SK-N-SH (cell line): ENCODE measurements at regions not wholly inside any gene's neighbourhood (a gene's known extent, or its start where the extent isn't known, plus 50 kb on each side); places are given as distances from the start of the nearest gene placed in this dataset.

Experiments
- CTCF ChIA-PET: fragments of 300-600, 350-600 bp; formaldehyde crosslinking; extraction: SDS; loops from one replicate; lab custom pipeline; 2021; lab: Yijun Ruan, JAX
- POLR2A ChIA-PET: fragments of 350-600 bp; sonication (Branson Sonifier 250); formaldehyde crosslinking; extraction: SDS; loops from one replicate; lab custom pipeline; 2020; ENCODE audit warnings: antibody characterized with exemption, inconsistent platforms; lab: Yijun Ruan, JAX
- DNase-seq: peaks from one replicate; pipeline ENCODE4 v3.0.0; 2012
- H2AFZ ChIP-seq: fragments of 200-600 bp; sonication (generic); 2 replicates; pipeline ENCODE4 v1.8.1; 2016; ENCODE audit warnings: antibody characterized with exemption, mild to moderate bottlenecking, low read depth
- H3F3A ChIP-seq: fragments of 200-600 bp; sonication (generic); replicated peaks from 2 replicates; pipeline ENCODE3; 2016; ENCODE audit warnings: antibody characterized with exemption, mild to moderate bottlenecking; ENCODE audit not compliant: insufficient read depth
- H3K27ac ChIP-seq, 2 experiments: fragments of 200-500 bp in 1 of 2; fragments of 200-600 bp in 1 of 2; sonication (Bioruptor generic) in 1 of 2; sonication (generic), shearing (Covaris generic) in 1 of 2; 2 replicates each; pipeline versions ENCODE4 v1.5.1 to v1.6.1; 2014 to 2016; ENCODE audit warnings: low read depth in 2 of 2, inconsistent platforms in 1 of 2, low read length in 1 of 2, mild to moderate bottlenecking in 1 of 2, mixed read lengths in 1 of 2
- H3K27me3 ChIP-seq: fragments of 200-600 bp; sonication (generic), shearing (Covaris generic); 2 replicates; pipeline ENCODE4 v1.6.1; 2016; ENCODE audit warnings: mixed run types; ENCODE audit not compliant: insufficient read depth
- H3K36me3 ChIP-seq, 2 experiments: fragments of 200-500 bp in 1 of 2; fragments of 200-600 bp in 1 of 2; sonication (Bioruptor generic) in 1 of 2; sonication (generic) in 1 of 2; replicated peaks in 1 of 2; 2 replicates each; pipeline versions ENCODE3 to v1.5.1; 2014 to 2016; ENCODE audit warnings: low read length in 1 of 2, mild to moderate bottlenecking in 1 of 2; ENCODE audit not compliant: insufficient read depth in 2 of 2, control insufficient read depth in 1 of 2
- H3K4me1 ChIP-seq, 2 experiments: fragments of 200-500 bp in 1 of 2; fragments of 200-600 bp in 1 of 2; sonication (Bioruptor generic) in 1 of 2; sonication (generic), shearing (Covaris generic) in 1 of 2; 2 replicates each; pipeline versions ENCODE4 v1.5.1 to v1.6.1; 2014 to 2016; ENCODE audit warnings: low read depth in 1 of 2, low read length in 1 of 2, mixed run types in 1 of 2; ENCODE audit not compliant: insufficient read depth in 2 of 2, control insufficient read depth in 1 of 2
- H3K4me2 ChIP-seq: fragments of 200-600 bp; sonication (generic), shearing (Covaris generic); 2 replicates; pipeline ENCODE4 v1.6.1; 2017; ENCODE audit warnings: mixed run types
- H3K4me3 ChIP-seq, 2 experiments: fragments of 200-500 bp in 1 of 2; fragments of 200-600 bp in 1 of 2; sonication (Bioruptor generic) in 1 of 2; sonication (generic), shearing (Covaris generic) in 1 of 2; 2 replicates each; pipeline versions ENCODE4 v1.5.1 to v1.8.1; 2014 to 2016; ENCODE audit warnings: low read depth in 2 of 2, inconsistent platforms in 1 of 2, low read length in 1 of 2, mild to moderate bottlenecking in 1 of 2, mixed read lengths in 1 of 2, moderate library complexity in 1 of 2
- H3K79me2 ChIP-seq: fragments of 200-600 bp; sonication (generic); 2 replicates; pipeline ENCODE4 v1.8.1; 2017; ENCODE audit warnings: mild to moderate bottlenecking; ENCODE audit not compliant: insufficient read depth
- H3K9ac ChIP-seq: fragments of 200-600 bp; sonication (generic); 2 replicates; pipeline ENCODE4 v1.6.1; 2017; ENCODE audit warnings: mixed run types
- H3K9me2 ChIP-seq: fragments of 200-600 bp; sonication (generic); 2 replicates; pipeline ENCODE4 v1.6.1; 2017; ENCODE audit warnings: mixed run types
- H3K9me3 ChIP-seq: fragments of 200-600 bp; sonication (generic); 2 replicates; pipeline ENCODE4 v1.6.1; 2017; ENCODE audit warnings: mixed run types, mild to moderate bottlenecking, moderate library complexity
- H4K20me1 ChIP-seq: fragments of 200-600 bp; sonication (generic); 2 replicates; pipeline ENCODE4 v1.6.1; 2017; ENCODE audit warnings: mild to moderate bottlenecking, mixed run types; ENCODE audit not compliant: insufficient read depth
- ELF1 ChIP-seq: IDR thresholded peaks from 2 replicates; pipeline ENCODE4 v1.4.0; 2012
- FOSL2 ChIP-seq: IDR thresholded peaks from 2 replicates; pipeline ENCODE4 v1.4.0; 2012; ENCODE audit warnings: low read depth, mild to moderate bottlenecking, moderate library complexity, borderline replicate concordance
- FOXJ3 ChIP-seq: sonication (generic); formaldehyde crosslinking; IDR thresholded peaks from 2 replicates; pipeline ENCODE4 v1.5.1; 2020; ENCODE audit warnings: mild to moderate bottlenecking, missing genetic modification reagents
- FOXM1 ChIP-seq: IDR thresholded peaks from 2 replicates; pipeline ENCODE4 v1.4.0; 2012; ENCODE audit warnings: low read depth, mild to moderate bottlenecking
- GABPA ChIP-seq: IDR thresholded peaks from 2 replicates; pipeline ENCODE4 v1.4.0; 2012; ENCODE audit warnings: low read depth, mild to moderate bottlenecking
- GATA2 ChIP-seq: sonication (generic); formaldehyde crosslinking; IDR thresholded peaks from 2 replicates; pipeline ENCODE4 v1.5.0; 2020; ENCODE audit warnings: mild to moderate bottlenecking, missing genetic modification reagents
- IRF3 ChIP-seq: fragments of 150-350 bp; IDR thresholded peaks from 2 replicates; pipeline ENCODE4 v1.6.1; 2016; ENCODE audit warnings: mild to moderate bottlenecking, low read depth, low read length
- MEF2A ChIP-seq: IDR thresholded peaks from 2 replicates; pipeline ENCODE4 v1.4.0; 2012; ENCODE audit warnings: low read depth, borderline replicate concordance
- MXI1 ChIP-seq: IDR thresholded peaks from 2 replicates; pipeline ENCODE4 v1.6.1; 2012; ENCODE audit warnings: mild to moderate bottlenecking, low read depth, low read length, improper control_type of control experiment
- NRF1 ChIP-seq: IDR thresholded peaks from 2 replicates; pipeline ENCODE4 v1.6.1; 2012; ENCODE audit warnings: low read depth, mild to moderate bottlenecking, low read length
- RAD21 ChIP-seq: IDR thresholded peaks from 2 replicates; pipeline ENCODE4 v1.6.1; 2012; ENCODE audit warnings: mild to moderate bottlenecking, low read length
- RCOR1 ChIP-seq: fragments of 150-350 bp; IDR thresholded peaks from 2 replicates; pipeline ENCODE4 v1.6.1; 2017; ENCODE audit warnings: antibody characterized with exemption, low read length
- REST ChIP-seq: IDR thresholded peaks from 2 replicates; pipeline ENCODE4 v1.6.1; 2012; ENCODE audit warnings: mild to moderate bottlenecking, low read depth, low read length, moderate library complexity
- RFX5 ChIP-seq: IDR thresholded peaks from 2 replicates; pipeline ENCODE4 v1.6.1; 2012; ENCODE audit warnings: mild to moderate bottlenecking, improper control_type of control experiment, low read length
- RXRA ChIP-seq: IDR thresholded peaks from 2 replicates; pipeline ENCODE4 v1.4.0; 2012; ENCODE audit warnings: low read depth, mild to moderate bottlenecking, borderline replicate concordance
- TAF1 ChIP-seq: IDR thresholded peaks from 2 replicates; pipeline ENCODE4 v1.6.1; 2012; ENCODE audit warnings: low read depth, mild to moderate bottlenecking, low read length, moderate library complexity, borderline replicate concordance
- TCF12 ChIP-seq: IDR thresholded peaks from 2 replicates; pipeline ENCODE4 v1.4.0; 2012
- TEAD4 ChIP-seq: IDR thresholded peaks from 2 replicates; pipeline ENCODE4 v1.4.0; 2012; ENCODE audit warnings: mild to moderate bottlenecking, borderline replicate concordance; ENCODE audit not compliant: insufficient read depth
- USF1 ChIP-seq: IDR thresholded peaks from 2 replicates; pipeline ENCODE4 v1.4.0; 2012; ENCODE audit warnings: low read depth, borderline replicate concordance
- YY1 ChIP-seq: IDR thresholded peaks from 2 replicates; pipeline ENCODE4 v1.4.0; 2012; ENCODE audit warnings: low read depth, mild to moderate bottlenecking
- ZBTB33 ChIP-seq: IDR thresholded peaks from 2 replicates; pipeline ENCODE4 v1.4.0; 2012; ENCODE audit warnings: low read depth, borderline replicate concordance
- WGBS: methylation state at CpG from one replicate; pipeline ENCODE4 v1.1.6; 2017; ENCODE audit warnings: low lambda C conversion rate; 5-methylcytosine and 5-hydroxymethylcytosine counted together

- Histone ChIP-seq H2AFZ (no peak overlapping the region), H3K9me2 (no peaks in the 10 kb centered on the region), H4K20me1 (no peaks in the 10 kb centered on the region), H3K4me3 (no peak overlapping the region), H3K79me2 (no peaks in the 10 kb centered on the region), H3K27ac (no peak overlapping the region), H3K9ac (no peak overlapping the region), H3K4me1 (no peaks in the 10 kb centered on the region), H3K4me2 (no peak overlapping the region), H3K36me3 (no peaks in the 10 kb centered on the region), H3K27me3 (peaks cover 23% of the 10 kb centered on the region), H3K9me3 (no peaks in the 10 kb centered on the region), H3F3A (no peaks in the 10 kb centered on the region)
- WGBS = 49% methylated on average over 5 of the region's 5 CpGs
- ChIA-PET POLR2A (no interaction called here), CTCF (no interaction called here)
- no peak for TF ChIP-seq TEAD4
- no peak for TF ChIP-seq RCOR1
- TF ChIP-seq ZBTB33 = no peak
- TF ChIP-seq YY1 = no peak
- no peak for TF ChIP-seq GATA2
- no peak for TF ChIP-seq MEF2A
- TF ChIP-seq ELF1 = no peak
- TF ChIP-seq MXI1 = no peak
- no peak for DNase-seq
Measured at GRCh38 chr1:223489439-223489838, 96.2 kb downstream of the CCDC185 start.

GRCh38 chr1:223490256-223490655 is 97.0 kb downstream of the CCDC185 start:
- H3K27ac ChIP-seq = no peak overlapping the region
- H3K4me2 ChIP-seq = no peak overlapping the region
- no peak for DNase-seq
- H3K36me3 ChIP-seq = no peaks in the 10 kb centered on the region
- no peak for TF ChIP-seq IRF3
- TF ChIP-seq RFX5 = no peak
- TF ChIP-seq TCF12 = no peak
- no peak for TF ChIP-seq FOXM1
- no peak for TF ChIP-seq USF1
- no peak for TF ChIP-seq TEAD4
- no peak for TF ChIP-seq TAF1
- TF ChIP-seq YY1 = no peak
- no peak for TF ChIP-seq REST
- no peak for TF ChIP-seq RXRA
- no peak for TF ChIP-seq FOXJ3 (CRISPR knock-in tag)
- no peak for TF ChIP-seq FOSL2
- no peak for TF ChIP-seq NRF1
- no peak for TF ChIP-seq RAD21
- TF ChIP-seq GABPA = no peak
- no peaks in the 10 kb centered on the region for H3K9me2 ChIP-seq
- POLR2A ChIA-PET = no interaction called here
- no peaks in the 10 kb centered on the region for H4K20me1 ChIP-seq
- H3K27me3 ChIP-seq = peaks cover 23% of the 10 kb centered on the region
- H3K4me1 ChIP-seq = no peaks in the 10 kb centered on the region
- no peak overlapping the region for H3K9ac ChIP-seq
- H3K9me3 ChIP-seq = no peaks in the 10 kb centered on the region
- WGBS = 49% methylated on average over 2 of the region's 3 CpGs
- H3K4me3 ChIP-seq = no peak overlapping the region
- H2AFZ ChIP-seq = no peak overlapping the region
- H3K79me2 ChIP-seq = no peaks in the 10 kb centered on the region
- CTCF ChIA-PET = no interaction called here
- no peaks in the 10 kb centered on the region for H3F3A ChIP-seq
